Adrenal gland (tissue), 9 donors: ENCODE measurements at regions not wholly inside any gene's neighbourhood (a gene's known extent, or its start where the extent isn't known, plus 50 kb on each side); places are given as distances from the start of the nearest gene placed in this dataset.

Source experiments
- DNase-seq, 7 donors: peaks; one replicate each; pipeline ENCODE4 v3.0.0-alpha.2; 2019 to 2020
- H3K27ac ChIP-seq, 5 donors: fragments of 200-600 bp; sonication (generic) in 4 of 5; 1 replicate in 3 of 5; 2 replicates in 2 of 5; pipeline versions ENCODE4 v1.5.1 to v1.8.0; 2016 to 2020; ENCODE audit warnings: mild to moderate bottlenecking in 1 of 5
- H3K27me3 ChIP-seq: fragments of 200-600 bp; 2 replicates; pipeline ENCODE4 v1.8.0; 2021
- H3K36me3 ChIP-seq, 2 donors: fragments of 200-600 bp; replicated peaks in 1 of 2; 1 replicate in 1 of 2; 2 replicates in 1 of 2; pipeline versions ENCODE4 v1.5.1 to v1.8.0; 2018 to 2022
- H3K4me1 ChIP-seq, 2 donors: fragments of 200-600 bp; replicated peaks in 1 of 2; 1 replicate in 1 of 2; 2 replicates in 1 of 2; pipeline versions ENCODE4 v1.5.1 to v1.8.0; 2018 to 2021
- H3K4me3 ChIP-seq, 4 donors: fragments of 200-600 bp; sonication (generic) in 3 of 4; one replicate each; pipeline ENCODE4 v1.5.1; 2016 to 2018
- H3K9me3 ChIP-seq, 3 donors: fragments of 200-600 bp; sonication (generic) in 1 of 3; replicated peaks in 1 of 3; 1 replicate in 2 of 3; 2 replicates in 1 of 3; pipeline versions ENCODE4 v1.5.1 to v1.8.0; 2016 to 2021
- POLR2A ChIP-seq, 2 donors: fragments of 450-650 bp; IDR thresholded peaks; one replicate each; pipeline ENCODE4 v1.6.1; 2017; ENCODE audit warnings: antibody characterized with exemption in 2 of 2, mild to moderate bottlenecking in 2 of 2, moderate library complexity in 1 of 2
- WGBS, 4 donors: extraction: QIAGEN DNeasy Blood & Tissue Kit in 2 of 4; methylation state at CpG; one replicate each; pipeline versions ENCODE4 v1.1.5 to v1.1.7; 2013 to 2017; 5-methylcytosine and 5-hydroxymethylcytosine counted together
- intact Hi-C, 2 donors: fragments of 100-400 bp; cut with DNase I; formaldehyde crosslinking; loops; one replicate each; pipeline versions ENCODE4 v1.14.1 to v1.15.0; 2022 to 2023
- TF ChIP-seq, protein P1 (sequence below), 6 experiments: fragments of 450-650 bp in 4 of 6; fragments of 200-600 bp in 2 of 6; sonication (generic) in 1 of 6; IDR thresholded peaks; 1 replicate in 5 of 6; 2 replicates in 1 of 6; pipeline versions ENCODE4 v1.5.1 to v1.8.0; 2016 to 2021; ENCODE audit warnings: antibody characterized with exemption in 6 of 6, mild to moderate bottlenecking in 2 of 6, moderate library complexity in 1 of 6
- donor health status: healthy with polysubstance abuse.
- donor health status: Bipolar disorder and iron deficiency.
- donor health status: DM: yes; HTN: yes; CAD: no.
- donor health status: DM: no; HTN: no; CAD: no.
- donor health status: DM: no; HTN: no; CAD: no.

DNA sequence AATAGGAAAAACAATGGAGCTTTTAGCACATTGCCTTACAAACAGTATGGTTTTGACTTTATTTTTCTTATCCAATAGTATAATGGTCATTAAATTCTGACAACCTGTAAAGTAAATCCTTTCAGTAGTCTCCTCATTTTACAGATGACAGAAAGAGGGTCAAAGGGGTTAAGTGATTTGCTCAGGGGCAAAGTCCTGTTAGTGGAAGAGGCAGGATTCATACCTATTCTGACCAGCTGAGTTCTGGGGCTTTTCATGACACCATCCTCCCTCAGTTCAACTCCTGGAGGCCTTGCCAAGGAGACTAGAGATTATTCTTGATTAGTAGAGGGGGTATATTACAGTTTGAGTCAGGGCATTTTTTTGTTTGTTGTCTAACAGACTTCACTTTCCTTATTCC is 278.7 kb upstream of the DUSP10 start:
- TF ChIP-seq, protein P1, sequence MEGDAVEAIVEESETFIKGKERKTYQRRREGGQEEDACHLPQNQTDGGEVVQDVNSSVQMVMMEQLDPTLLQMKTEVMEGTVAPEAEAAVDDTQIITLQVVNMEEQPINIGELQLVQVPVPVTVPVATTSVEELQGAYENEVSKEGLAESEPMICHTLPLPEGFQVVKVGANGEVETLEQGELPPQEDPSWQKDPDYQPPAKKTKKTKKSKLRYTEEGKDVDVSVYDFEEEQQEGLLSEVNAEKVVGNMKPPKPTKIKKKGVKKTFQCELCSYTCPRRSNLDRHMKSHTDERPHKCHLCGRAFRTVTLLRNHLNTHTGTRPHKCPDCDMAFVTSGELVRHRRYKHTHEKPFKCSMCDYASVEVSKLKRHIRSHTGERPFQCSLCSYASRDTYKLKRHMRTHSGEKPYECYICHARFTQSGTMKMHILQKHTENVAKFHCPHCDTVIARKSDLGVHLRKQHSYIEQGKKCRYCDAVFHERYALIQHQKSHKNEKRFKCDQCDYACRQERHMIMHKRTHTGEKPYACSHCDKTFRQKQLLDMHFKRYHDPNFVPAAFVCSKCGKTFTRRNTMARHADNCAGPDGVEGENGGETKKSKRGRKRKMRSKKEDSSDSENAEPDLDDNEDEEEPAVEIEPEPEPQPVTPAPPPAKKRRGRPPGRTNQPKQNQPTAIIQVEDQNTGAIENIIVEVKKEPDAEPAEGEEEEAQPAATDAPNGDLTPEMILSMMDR (IDR thresholded peaks at IDR 0.05), result no peak
- TF ChIP-seq POLR2A (IDR thresholded peaks at IDR 0.05), result no peak
- Histone ChIP-seq H3K4me1 (no peaks in the 10 kb centered on the region), H3K4me3 (no peak overlapping the region), H3K27ac (no peak overlapping the region), H3K9me3 (no peaks in the 10 kb centered on the region), H3K27me3 (no peaks in the 10 kb centered on the region), H3K36me3 (no peaks in the 10 kb centered on the region)
- intact Hi-C loops, result no loop called here
- no peak for DNase-seq

DNA sequence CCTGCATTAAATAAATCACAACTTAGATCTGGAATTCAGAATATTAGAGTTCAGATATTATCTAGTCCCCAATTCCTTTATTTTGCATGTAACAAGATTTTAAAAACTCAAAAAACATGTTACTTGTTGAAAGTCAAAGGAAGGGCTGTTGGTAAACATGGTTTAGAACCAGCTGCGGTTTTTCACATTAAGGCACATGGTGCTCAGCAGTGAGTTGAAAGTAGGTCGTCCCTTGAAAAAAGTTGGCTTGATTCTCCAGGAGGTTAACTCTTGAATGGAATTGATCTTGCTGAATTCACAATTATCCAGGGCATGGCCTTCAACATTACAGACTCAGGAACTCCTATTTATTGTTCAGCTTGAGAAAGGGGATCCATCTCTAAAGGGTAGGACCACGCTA is 277.1 kb upstream of the DUSP10 start:
- WGBS, 4 donors, result 58 to 60% (median 59%) methylated on average over 3 of the region's 3 CpGs
- intact Hi-C loops, result no loop called here
- Histone ChIP-seq H3K27ac (no peak overlapping the region), H3K9me3 (no peaks in the 10 kb centered on the region), H3K4me3 (no peak overlapping the region), H3K27me3 (no peaks in the 10 kb centered on the region), H3K4me1 (no peaks in the 10 kb centered on the region), H3K36me3 (no peaks in the 10 kb centered on the region)
- no peak for DNase-seq
- TF ChIP-seq POLR2A (IDR thresholded peaks at IDR 0.05), result no peak

DNA sequence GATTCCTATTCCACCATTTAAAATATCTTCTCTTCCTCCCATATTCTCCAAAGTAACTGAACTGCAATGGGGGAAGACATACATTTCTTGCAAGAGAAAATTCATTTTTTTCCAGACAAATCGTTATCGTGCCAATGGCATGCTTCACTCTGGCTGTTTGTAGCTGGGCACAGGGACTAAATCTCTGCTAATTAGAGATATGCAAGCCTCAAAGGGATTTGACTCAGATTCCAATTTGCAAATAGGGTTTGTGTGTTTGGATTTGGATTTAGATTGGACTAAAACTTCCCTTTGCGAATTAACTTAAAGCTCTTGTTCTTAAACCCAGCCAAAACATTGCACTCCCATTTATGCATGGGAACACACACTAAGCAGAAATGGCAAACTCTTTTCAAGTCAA is 276.2 kb upstream of the DUSP10 start:
- WGBS, 4 donors, result 82 to 91% (median 88%) methylated on average over 3 of the region's 3 CpGs
- intact Hi-C loops, result no loop called here

DNA sequence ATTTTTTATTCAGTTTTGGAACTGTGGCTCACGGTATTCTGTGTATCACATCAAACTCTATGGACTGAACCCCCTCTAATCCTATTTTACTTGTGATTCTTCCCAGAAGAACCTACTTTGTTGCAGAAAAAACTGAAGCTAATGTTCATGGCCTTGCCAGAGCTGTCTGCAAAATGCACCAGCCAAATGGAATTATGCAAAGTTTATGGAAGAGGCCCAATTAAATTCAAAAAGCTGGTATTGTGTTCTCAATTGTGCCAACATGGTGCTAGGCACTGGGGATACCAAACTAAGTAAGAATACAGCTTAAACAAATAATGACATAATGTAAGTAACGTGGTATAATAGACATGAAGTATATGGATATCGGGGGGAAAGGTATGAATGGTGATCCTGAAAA is 273.8 kb upstream of the DUSP10 start:
- Histone ChIP-seq H3K36me3 (no peaks in the 10 kb centered on the region), H3K4me1 (no peaks in the 10 kb centered on the region), H3K27me3 (no peaks in the 10 kb centered on the region), H3K27ac (no peak overlapping the region), H3K4me3 (no peak overlapping the region), H3K9me3 (no peaks in the 10 kb centered on the region)
- WGBS, 4 donors, result 83 to 88% (median 85%) methylated on average over 3 of the region's 3 CpGs
- intact Hi-C loops, result no loop called here
- DNase-seq, result no peak
- TF ChIP-seq, protein P1 (IDR thresholded peaks at IDR 0.05), result no peak
- TF ChIP-seq POLR2A (IDR thresholded peaks at IDR 0.05), result no peak

More for the DNA sequence above, 276.2 kb upstream of the DUSP10 start:
- H3K27me3 ChIP-seq, result no peaks in the 10 kb centered on the region
- H3K9me3 ChIP-seq, result no peaks in the 10 kb centered on the region
- no peak for TF ChIP-seq POLR2A (IDR thresholded peaks at IDR 0.05)
- TF ChIP-seq, protein P1 (IDR thresholded peaks at IDR 0.05), result no peak
- no peak overlapping the region for H3K4me3 ChIP-seq
- H3K4me1 ChIP-seq, result no peaks in the 10 kb centered on the region
- H3K36me3 ChIP-seq, result no peaks in the 10 kb centered on the region
- no peak for DNase-seq
- no peak overlapping the region for H3K27ac ChIP-seq

DNA sequence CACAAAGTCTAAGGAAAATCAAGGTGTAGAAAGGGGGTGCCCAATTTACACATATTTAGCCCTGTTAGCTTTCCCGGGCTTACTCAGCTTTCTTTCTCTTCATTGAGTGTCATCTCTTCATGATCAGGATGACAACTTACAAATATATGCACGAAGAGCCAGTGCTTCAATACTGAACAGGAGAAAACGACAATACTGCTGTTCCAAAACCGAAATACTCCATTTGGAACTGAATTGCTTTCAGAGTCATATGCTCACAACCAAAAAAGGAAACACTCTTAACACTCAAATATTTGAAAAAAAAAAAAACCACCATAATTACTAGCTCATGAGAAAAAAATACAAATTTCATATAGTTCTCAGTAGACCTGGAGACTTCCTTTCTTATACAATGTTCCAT is 272.1 kb upstream of the DUSP10 start:
- WGBS, 4 donors, result 85 to 91% (median 87%) methylated on average over 4 of the region's 4 CpGs
- no peak overlapping the region for H3K4me3 ChIP-seq

More for the DNA sequence above, 272.1 kb upstream of the DUSP10 start:
- intact Hi-C loops, result no loop called here
- TF ChIP-seq, protein P1 (IDR thresholded peaks at IDR 0.05), result no peak
- no peak for TF ChIP-seq POLR2A (IDR thresholded peaks at IDR 0.05)
- no peaks in the 10 kb centered on the region for H3K27me3 ChIP-seq
- no peak overlapping the region for H3K27ac ChIP-seq
- no peaks in the 10 kb centered on the region for H3K9me3 ChIP-seq
- H3K36me3 ChIP-seq, result no peaks in the 10 kb centered on the region
- H3K4me1 ChIP-seq, result no peaks in the 10 kb centered on the region
- DNase-seq, result no peak
